ENCODE measurements at regions not wholly inside any gene's neighbourhood (a gene's known extent, or its start where the extent isn't known, plus 50 kb on each side); places are given as distances from the start of the nearest gene placed in this dataset.

DNA sequence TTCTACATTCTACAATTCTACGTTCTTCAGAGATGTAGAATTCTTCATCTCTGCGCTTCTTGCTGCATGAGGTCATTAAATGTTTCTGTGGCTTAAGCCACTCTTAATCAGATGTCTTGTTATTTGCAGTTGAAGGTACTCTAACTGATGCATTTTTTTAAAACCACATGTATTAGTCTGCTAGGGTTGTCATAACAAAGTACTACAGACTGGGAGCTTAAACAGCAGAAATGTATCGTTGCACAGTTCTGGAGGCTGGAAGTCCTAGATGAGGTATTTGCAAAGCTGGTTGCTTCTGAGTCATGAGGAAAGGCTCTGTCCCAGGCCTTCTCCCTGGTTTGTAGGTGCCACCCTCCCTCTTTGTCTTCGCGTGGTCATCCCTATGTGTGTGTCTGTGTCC lies 176.3 kb upstream of the GLI2 start:
- no peak for TF ChIP-seq CTCF (IDR thresholded peaks at IDR 0.05)
- TF ChIP-seq POLR2A (IDR thresholded peaks at IDR 0.05): no peak
